GM18907 (cell line): ENCODE measurements at regions not wholly inside any gene's neighbourhood (a gene's known extent, or its start where the extent isn't known, plus 50 kb on each side); places are given as distances from the start of the nearest gene placed in this dataset.

Experiments
- ATAC-seq: cut with Tn5 transposase; IDR thresholded peaks from one replicate; pipeline ENCODE4 v1.9.1; 2021; ENCODE audit warnings: mild to moderate bottlenecking, moderate library complexity; ENCODE audit not compliant: unreplicated experiment

- no peak for ATAC-seq
Observed at GRCh38 chr2:18750672-18751554, 161.5 kb upstream of the NT5C1B start.

- ATAC-seq, result no peak
Observed at GRCh38 chr2:18749912-18750526, 160.7 kb upstream of the NT5C1B start.

- ATAC-seq, result no peak
Observed at GRCh38 chr2:18745431-18746272, 156.3 kb upstream of the NT5C1B start.

- ATAC-seq, result no peak
Observed at GRCh38 chr2:18741895-18742732, 152.7 kb upstream of the NT5C1B start.

GRCh38 chr2:18741191-18741590 is 151.8 kb upstream of the NT5C1B start:
- no peak for ATAC-seq

- ATAC-seq, result no peak
Observed at GRCh38 chr2:18740474-18740881, 151.1 kb upstream of the NT5C1B start.

GRCh38 chr2:18731666-18732065 is 142.3 kb upstream of the NT5C1B start:
- ATAC-seq, result no peak

- ATAC-seq, result no peak
Observed at GRCh38 chr2:18724371-18725145, 135.2 kb upstream of the NT5C1B start.

- ATAC-seq, result no peak
Observed at GRCh38 chr2:18723219-18723618, 133.8 kb upstream of the NT5C1B start.

- ATAC-seq, result no peak
Observed at GRCh38 chr2:18722101-18722500, 132.7 kb upstream of the NT5C1B start.

- ATAC-seq, result no peak
Observed at GRCh38 chr2:18721038-18721922, 131.9 kb upstream of the NT5C1B start.

GRCh38 chr2:18719978-18720775 is 130.8 kb upstream of the NT5C1B start:
- ATAC-seq, result no peak

- no peak for ATAC-seq
Observed at GRCh38 chr2:18708203-18708715, 118.9 kb upstream of the NT5C1B start.

- no peak for ATAC-seq
Observed at GRCh38 chr2:18706001-18706400, 116.6 kb upstream of the NT5C1B start.

- ATAC-seq, result no peak
Observed at GRCh38 chr2:18704276-18704675, 114.9 kb upstream of the NT5C1B start.

- ATAC-seq, result no peak
Observed at GRCh38 chr2:18703555-18703954, 114.2 kb upstream of the NT5C1B start.

GRCh38 chr2:18701981-18702380 is 112.6 kb upstream of the NT5C1B start:
- ATAC-seq, result no peak

- ATAC-seq, result no peak
Observed at GRCh38 chr2:18701546-18701945, 112.2 kb upstream of the NT5C1B start.
